HG03060 (cell line): ENCODE measurements at regions not wholly inside any gene's neighbourhood (a gene's known extent, or its start where the extent isn't known, plus 50 kb on each side); places are given as distances from the start of the nearest gene placed in this dataset.
"Not testable (repeated sequence)": the region's sequence is repeated elsewhere in the genome, so short reads cannot be mapped to it uniquely, and the experiment has no call there.

Experiments
- ATAC-seq: cut with Tn5 transposase; IDR thresholded peaks from one replicate; pipeline ENCODE4 v1.9.1; 2021; ENCODE audit warnings: low read depth, moderate number of reproducible peaks; ENCODE audit not compliant: unreplicated experiment

- no peak for ATAC-seq
Measured at GRCh38 chr6:115323001-115323400, 737.7 kb downstream of the FRK start.

- ATAC-seq, result no peak
Measured at GRCh38 chr6:115319823-115320222, 740.9 kb downstream of the FRK start.

- ATAC-seq, result no peak
Measured at GRCh38 chr6:115310156-115310555, 750.5 kb downstream of the FRK start.

GRCh38 chr6:115302731-115303130 is 758.0 kb downstream of the FRK start:
- no peak for ATAC-seq

GRCh38 chr6:115287467-115287866 is 773.2 kb downstream of the FRK start:
- no peak for ATAC-seq

GRCh38 chr6:115276881-115277565 is 783.7 kb downstream of the FRK start:
- ATAC-seq, result no peak

- ATAC-seq, result no peak
Measured at GRCh38 chr6:115272311-115272710, 788.4 kb downstream of the FRK start.

- ATAC-seq, result no peak
Measured at GRCh38 chr6:115271434-115271833, 789.3 kb downstream of the FRK start.

- no peak for ATAC-seq
Measured at GRCh38 chr6:115270953-115271352, 789.7 kb downstream of the FRK start.

GRCh38 chr6:115241373-115241772 is 819.3 kb downstream of the FRK start:
- ATAC-seq, result no peak

- no peak for ATAC-seq
Measured at GRCh38 chr6:115221198-115221597, 839.5 kb downstream of the FRK start.

- ATAC-seq, result no peak
Measured at GRCh38 chr6:115220551-115221159, 840.0 kb downstream of the FRK start.

GRCh38 chr6:115219645-115220044 is 841.0 kb downstream of the FRK start:
- ATAC-seq, result no peak

GRCh38 chr6:115216835-115217234 is 843.9 kb downstream of the FRK start:
- ATAC-seq, result no peak

GRCh38 chr6:115214283-115214682 is 846.4 kb downstream of the FRK start:
- ATAC-seq, result no peak

GRCh38 chr6:115203381-115203780 is 857.3 kb downstream of the FRK start:
- no peak for ATAC-seq

GRCh38 chr6:115194981-115195638 is 852.3 kb upstream of the HS3ST5 start:
- ATAC-seq, result no peak

GRCh38 chr6:115191989-115192388 is 849.2 kb upstream of the HS3ST5 start:
- ATAC-seq, result no peak

GRCh38 chr6:115190534-115190933 is 847.7 kb upstream of the HS3ST5 start:
- no peak for ATAC-seq

- not testable (repeated sequence) for ATAC-seq
Measured at GRCh38 chr6:115175456-115175855, 832.6 kb upstream of the HS3ST5 start.

GRCh38 chr6:115165912-115166311 is 823.1 kb upstream of the HS3ST5 start:
- ATAC-seq, result not testable (repeated sequence)

- no peak for ATAC-seq
Measured at GRCh38 chr6:115159733-115160132, 816.9 kb upstream of the HS3ST5 start.
